ENCODE measurements at regions not wholly inside any gene's neighbourhood (a gene's known extent, or its start where the extent isn't known, plus 50 kb on each side); places are given as distances from the start of the nearest gene placed in this dataset.
A peak's percentile ranks its signal among the peaks of the same experiment; 100 is the strongest.
"Not testable (repeated sequence)": the region's sequence is repeated elsewhere in the genome, so short reads cannot be mapped to it uniquely, and the experiment has no call there.

- DNase-seq (ENCODE audit: low spot score): no peak
These were observed 130.4 kb upstream of the BASP1 start for GRCh38 chr5:17087035-17087434.

- no peak for DNase-seq (ENCODE audit: low spot score)
These were observed 129.4 kb upstream of the BASP1 start for GRCh38 chr5:17088051-17088450.

- no peak for DNase-seq (ENCODE audit: low spot score)
These were observed 128.4 kb upstream of the BASP1 start for GRCh38 chr5:17089001-17089400.

- peak; percentile 65 for DNase-seq (ENCODE audit: low spot score)
These were observed 127.7 kb upstream of the BASP1 start for GRCh38 chr5:17089690-17090089.

GRCh38 chr5:17090839-17091238 is 126.6 kb upstream of the BASP1 start:
- DNase-seq (ENCODE audit: low spot score): no peak

- no peak for DNase-seq (ENCODE audit: low spot score)
These were observed 122.6 kb upstream of the BASP1 start for GRCh38 chr5:17094830-17095229.

GRCh38 chr5:17096952-17097695 is 120.3 kb upstream of the BASP1 start:
- DNase-seq (ENCODE audit: low spot score): no peak

GRCh38 chr5:17099946-17100345 is 117.5 kb upstream of the BASP1 start:
- no peak for DNase-seq (ENCODE audit: low spot score)

GRCh38 chr5:17103461-17103860 is 114.0 kb upstream of the BASP1 start:
- DNase-seq (ENCODE audit: low spot score): no peak

GRCh38 chr5:17105744-17106418 is 111.5 kb upstream of the BASP1 start:
- peak; percentile 89 for DNase-seq (ENCODE audit: low spot score)

GRCh38 chr5:17106521-17106920 is 110.9 kb upstream of the BASP1 start:
- no peak for DNase-seq (ENCODE audit: low spot score)

- DNase-seq (ENCODE audit: low spot score): not testable (repeated sequence)
These were observed 105.2 kb upstream of the BASP1 start for GRCh38 chr5:17112091-17112716.

GRCh38 chr5:17113174-17113958 is 104.1 kb upstream of the BASP1 start:
- DNase-seq (ENCODE audit: low spot score): peak; percentile 74

GRCh38 chr5:17114233-17114632 is 103.2 kb upstream of the BASP1 start:
- DNase-seq (ENCODE audit: low spot score): no peak

GRCh38 chr5:17114715-17115599 is 102.5 kb upstream of the BASP1 start:
- DNase-seq (ENCODE audit: low spot score): no peak

- DNase-seq (ENCODE audit: low spot score): no peak
These were observed 101.6 kb upstream of the BASP1 start for GRCh38 chr5:17115855-17116254.

- DNase-seq (ENCODE audit: low spot score): peak; percentile 90
These were observed 98.8 kb upstream of the BASP1 start for GRCh38 chr5:17118631-17119030.

GRCh38 chr5:17120209-17120608 is 97.2 kb upstream of the BASP1 start:
- DNase-seq (ENCODE audit: low spot score): no peak

- DNase-seq (ENCODE audit: low spot score): no peak
These were observed 95.7 kb upstream of the BASP1 start for GRCh38 chr5:17121776-17122175.

GRCh38 chr5:17123010-17123409 is 94.4 kb upstream of the BASP1 start:
- DNase-seq (ENCODE audit: low spot score): peak; percentile 57

GRCh38 chr5:17123773-17124172 is 93.7 kb upstream of the BASP1 start:
- not testable (repeated sequence) for DNase-seq (ENCODE audit: low spot score)
